Tibial nerve (tissue), 4 donors: ENCODE measurements at regions not wholly inside any gene's neighbourhood (a gene's known extent, or its start where the extent isn't known, plus 50 kb on each side); places are given as distances from the start of the nearest gene placed in this dataset.
A peak's percentile ranks its signal among the peaks of the same experiment; 100 is the strongest.

Source experiments
- DNase-seq, 2 donors: peaks; one replicate each; pipeline ENCODE4 v3.0.0-alpha.2; 2019; ENCODE audit warnings: low spot score in 2 of 2
- H3K27ac ChIP-seq, 4 donors: fragments of 200-600 bp; sonication (generic) in 3 of 4; one replicate each; pipeline ENCODE4 v1.5.1; 2017 to 2019; ENCODE audit warnings: mild to moderate bottlenecking in 1 of 4
- H3K27me3 ChIP-seq, 2 donors: fragments of 200-600 bp; sonication (generic) in 1 of 2; one replicate each; pipeline versions ENCODE4 v1.5.1 to v1.6.0; 2017 to 2019
- H3K36me3 ChIP-seq, 3 donors: fragments of 200-600 bp; sonication (generic); one replicate each; pipeline ENCODE4 v1.5.1; 2018 to 2019
- H3K4me1 ChIP-seq, 4 donors: fragments of 200-600 bp; sonication (generic) in 3 of 4; one replicate each; pipeline ENCODE4 v1.5.1; 2017 to 2019
- H3K4me3 ChIP-seq, 4 donors: fragments of 200-600 bp; sonication (generic) in 3 of 4; one replicate each; pipeline ENCODE4 v1.5.1; 2017 to 2019; ENCODE audit warnings: mild to moderate bottlenecking in 1 of 4, moderate library complexity in 1 of 4
- H3K9me3 ChIP-seq, 4 donors: fragments of 200-600 bp; sonication (generic) in 3 of 4; one replicate each; pipeline ENCODE4 v1.5.1; 2017 to 2019
- EP300 ChIP-seq, 2 donors: sonication (generic); formaldehyde crosslinking; IDR thresholded peaks; one replicate each; pipeline ENCODE4 v1.6.1; 2017; ENCODE audit warnings: antibody characterized with exemption in 2 of 2, mild to moderate bottlenecking in 1 of 2
- POLR2A ChIP-seq, 2 donors: fragments of 450-650 bp; IDR thresholded peaks; one replicate each; pipeline ENCODE4 v1.6.1; 2017; ENCODE audit warnings: antibody characterized with exemption in 2 of 2, mild to moderate bottlenecking in 2 of 2, moderate library complexity in 2 of 2
- WGBS, 2 donors: methylation state at CpG; one replicate each; pipeline ENCODE4 v1.1.5; 2018; 5-methylcytosine and 5-hydroxymethylcytosine counted together
- TF ChIP-seq, protein P1 (sequence below), 5 experiments: fragments of 200-600 bp in 3 of 5; fragments of 450-650 bp in 2 of 5; sonication (generic) in 3 of 5; IDR thresholded peaks; one replicate each; pipeline ENCODE4 v1.5.1; 2016 to 2019; ENCODE audit warnings: antibody characterized with exemption in 5 of 5, mild to moderate bottlenecking in 3 of 5, moderate library complexity in 2 of 5

DNA sequence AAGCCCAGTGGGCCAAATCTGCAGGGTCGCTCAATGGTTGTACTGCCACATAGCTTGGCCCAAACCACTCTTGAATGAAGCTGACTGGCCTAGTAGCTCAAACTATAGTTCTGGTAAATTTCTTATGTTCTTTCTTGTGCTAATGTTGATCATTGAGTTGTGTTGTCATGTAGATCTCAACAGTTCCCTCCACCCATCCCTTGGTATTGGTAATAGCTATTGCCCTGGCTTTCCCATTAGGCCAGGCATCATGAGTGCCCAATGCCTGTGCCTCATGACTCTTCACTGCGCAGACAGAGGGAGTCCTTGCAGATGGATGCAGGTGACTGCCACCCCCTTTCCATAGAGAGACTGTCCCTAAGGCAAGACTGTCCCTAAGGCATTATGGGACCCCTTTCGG lies 988.4 kb downstream of the KCNMA1 start:
- H3K36me3 ChIP-seq, result no peaks in the 10 kb centered on the region
- no peak for DNase-seq
- peaks cover 0 to 13% (median 5%) of the 10 kb centered on the region in 4 donors for H3K4me1 ChIP-seq
- WGBS, 2 donors, result 73 to 81% methylated on average over 3 of the region's 3 CpGs
- TF ChIP-seq POLR2A (IDR thresholded peaks at IDR 0.05) (no peak), EP300 (IDR thresholded peaks at IDR 0.05) (no peak)
- TF ChIP-seq, protein P1, sequence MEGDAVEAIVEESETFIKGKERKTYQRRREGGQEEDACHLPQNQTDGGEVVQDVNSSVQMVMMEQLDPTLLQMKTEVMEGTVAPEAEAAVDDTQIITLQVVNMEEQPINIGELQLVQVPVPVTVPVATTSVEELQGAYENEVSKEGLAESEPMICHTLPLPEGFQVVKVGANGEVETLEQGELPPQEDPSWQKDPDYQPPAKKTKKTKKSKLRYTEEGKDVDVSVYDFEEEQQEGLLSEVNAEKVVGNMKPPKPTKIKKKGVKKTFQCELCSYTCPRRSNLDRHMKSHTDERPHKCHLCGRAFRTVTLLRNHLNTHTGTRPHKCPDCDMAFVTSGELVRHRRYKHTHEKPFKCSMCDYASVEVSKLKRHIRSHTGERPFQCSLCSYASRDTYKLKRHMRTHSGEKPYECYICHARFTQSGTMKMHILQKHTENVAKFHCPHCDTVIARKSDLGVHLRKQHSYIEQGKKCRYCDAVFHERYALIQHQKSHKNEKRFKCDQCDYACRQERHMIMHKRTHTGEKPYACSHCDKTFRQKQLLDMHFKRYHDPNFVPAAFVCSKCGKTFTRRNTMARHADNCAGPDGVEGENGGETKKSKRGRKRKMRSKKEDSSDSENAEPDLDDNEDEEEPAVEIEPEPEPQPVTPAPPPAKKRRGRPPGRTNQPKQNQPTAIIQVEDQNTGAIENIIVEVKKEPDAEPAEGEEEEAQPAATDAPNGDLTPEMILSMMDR (IDR thresholded peaks at IDR 0.05), result no peak
- H3K9me3 ChIP-seq, result no peaks in the 10 kb centered on the region
- no peaks in the 10 kb centered on the region for H3K27me3 ChIP-seq
- no peak overlapping the region for H3K4me3 ChIP-seq
- H3K27ac ChIP-seq, result peak overlapping the region in 1 of 4 donors; percentile 33

DNA sequence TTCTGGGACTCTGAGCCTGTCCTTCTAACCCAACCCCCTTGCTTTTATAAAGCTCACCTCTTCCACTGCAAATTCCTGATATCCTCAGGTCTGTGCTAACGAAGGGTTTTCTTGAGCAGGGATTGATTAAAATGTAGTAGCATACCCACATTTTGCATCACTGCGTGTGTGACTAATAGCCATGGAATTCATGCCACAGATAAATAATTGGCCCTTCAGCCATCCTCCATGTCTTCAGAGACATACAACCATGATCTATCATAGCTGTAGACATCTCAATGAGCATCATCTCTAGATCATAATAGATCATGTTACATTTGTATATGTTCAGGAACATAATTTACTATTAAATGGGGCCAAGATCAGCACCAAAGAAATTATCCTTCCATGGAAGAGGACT lies 990.3 kb downstream of the KCNMA1 start:
- DNase-seq, result no peak
- H3K4me1 ChIP-seq, result peaks cover 0 to 30% (median 5%) of the 10 kb centered on the region in 4 donors
- H3K36me3 ChIP-seq, result no peaks in the 10 kb centered on the region
- no peak overlapping the region for H3K4me3 ChIP-seq
- no peak overlapping the region for H3K27ac ChIP-seq
- WGBS, 2 donors, result 89 to 94% methylated on average over 2 of the region's 2 CpGs
- TF ChIP-seq EP300 (IDR thresholded peaks at IDR 0.05) (no peak), POLR2A (IDR thresholded peaks at IDR 0.05) (no peak)
- TF ChIP-seq, protein P1 (IDR thresholded peaks at IDR 0.05), result no peak
- no peaks in the 10 kb centered on the region for H3K9me3 ChIP-seq
- H3K27me3 ChIP-seq, result no peaks in the 10 kb centered on the region

GRCh38 chr10:76645341-76645740 lies 992.3 kb downstream of the KCNMA1 start:
- H3K9me3 ChIP-seq, result no peaks in the 10 kb centered on the region
- no peak overlapping the region for H3K4me3 ChIP-seq
- no peak for DNase-seq
- H3K27me3 ChIP-seq, result no peaks in the 10 kb centered on the region
- no peak for TF ChIP-seq EP300 (IDR thresholded peaks at IDR 0.05)
- TF ChIP-seq, protein P1 (IDR thresholded peaks at IDR 0.05), result no peak
- no peak for TF ChIP-seq POLR2A (IDR thresholded peaks at IDR 0.05)
- WGBS, 2 donors, result 82 to 86% methylated on average over 3 of the region's 3 CpGs
- H3K27ac ChIP-seq, result no peak overlapping the region
- peaks cover 0 to 35% (median 5%) of the 10 kb centered on the region in 4 donors for H3K4me1 ChIP-seq
- no peaks in the 10 kb centered on the region for H3K36me3 ChIP-seq

GRCh38 chr10:76644476-76644875 lies 993.1 kb downstream of the KCNMA1 start:
- Histone ChIP-seq H3K4me3 (no peak overlapping the region), H3K9me3 (no peaks in the 10 kb centered on the region), H3K27me3 (no peaks in the 10 kb centered on the region), H3K27ac (no peak overlapping the region), H3K36me3 (no peaks in the 10 kb centered on the region), H3K4me1 (peaks cover 0 to 35% (median 2%) of the 10 kb centered on the region in 4 donors)
- WGBS, 2 donors, result 95 to 96% methylated on average over 2 of the region's 2 CpGs
- no peak for DNase-seq
- TF ChIP-seq POLR2A (IDR thresholded peaks at IDR 0.05), result no peak
- TF ChIP-seq, protein P1 (IDR thresholded peaks at IDR 0.05), result no peak
- no peak for TF ChIP-seq EP300 (IDR thresholded peaks at IDR 0.05)

GRCh38 chr10:76643511-76643911 lies 994.1 kb downstream of the KCNMA1 start:
- H3K4me1 ChIP-seq, result peaks cover 0 to 30% (median 0%) of the 10 kb centered on the region in 4 donors
- TF ChIP-seq EP300 (IDR thresholded peaks at IDR 0.05), result no peak
- TF ChIP-seq, protein P1 (IDR thresholded peaks at IDR 0.05), result no peak
- TF ChIP-seq POLR2A (IDR thresholded peaks at IDR 0.05), result no peak
- H3K27me3 ChIP-seq, result no peaks in the 10 kb centered on the region
- no peak overlapping the region for H3K4me3 ChIP-seq
- 57 to 69% methylated on average over 4 of the region's 4 CpGs for WGBS, 2 donors
- H3K36me3 ChIP-seq, result no peaks in the 10 kb centered on the region
- peak; percentile 41 to 43 for DNase-seq
- H3K9me3 ChIP-seq, result no peaks in the 10 kb centered on the region
- H3K27ac ChIP-seq, result no peak overlapping the region
